ENCODE measurements at regions not wholly inside any gene's neighbourhood (a gene's known extent, or its start where the extent isn't known, plus 50 kb on each side); places are given as distances from the start of the nearest gene placed in this dataset.

DNA sequence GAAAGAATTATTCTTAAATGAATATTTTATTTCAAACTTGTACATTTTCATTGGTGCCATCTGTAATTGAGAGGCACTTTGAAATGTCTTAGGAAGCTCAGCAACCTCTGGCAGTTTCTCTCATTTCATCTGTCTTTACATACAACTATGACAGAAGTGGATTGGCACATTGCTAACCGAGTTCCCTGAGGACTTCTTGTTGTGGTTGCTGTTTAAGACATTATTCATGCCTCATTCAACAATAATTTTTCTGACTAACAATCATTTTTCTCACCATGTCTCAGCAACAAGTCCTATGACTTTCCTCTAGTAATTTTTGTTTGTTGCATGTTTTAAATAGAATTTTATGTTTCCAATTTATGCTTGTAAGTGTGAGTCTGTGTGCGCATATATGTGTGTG, 284.0 kb upstream of the CWC22 start:
- no peak overlapping the region for H3K4me3 ChIP-seq (replicated peaks; ENCODE audit: insufficient read depth, low read length)
- TF ChIP-seq GABPA (IDR thresholded peaks at IDR 0.05; ENCODE audit: low read depth) (no peak), REST (IDR thresholded peaks at IDR 0.05; ENCODE audit: insufficient replicate concordance, low read depth) (no peak), SPI1 (IDR thresholded peaks at IDR 0.05; ENCODE audit: borderline replicate concordance, low read depth) (no peak), CTCF (IDR thresholded peaks at IDR 0.05; ENCODE audit: insufficient read depth, low read length) (no peak), POLR2AphosphoS5 (IDR thresholded peaks at IDR 0.05; ENCODE audit: low read depth) (no peak)

DNA sequence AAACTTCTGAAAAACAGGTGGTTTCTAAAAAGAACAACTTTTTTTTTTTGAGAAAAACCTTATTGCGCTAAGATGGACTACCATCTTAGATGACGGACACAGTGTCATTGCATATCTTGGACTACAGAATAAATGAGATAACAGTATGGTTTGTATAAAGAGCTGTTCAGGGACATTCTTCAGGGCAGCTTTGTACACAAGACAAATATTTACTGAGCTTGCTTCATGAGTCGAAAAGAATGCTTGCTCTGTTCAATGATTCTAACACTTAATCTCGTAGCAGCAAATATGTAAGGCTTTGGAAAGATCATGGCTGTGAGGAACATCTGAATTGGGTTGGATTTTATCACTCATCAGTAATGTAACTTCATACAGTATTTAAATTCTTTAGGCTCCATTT, 282.5 kb upstream of the CWC22 start:
- Histone ChIP-seq H3K4me3 (replicated peaks; ENCODE audit: insufficient read depth, low read length) (no peak overlapping the region), H3K27ac (replicated peaks) (no peak overlapping the region), H3K27me3 (ENCODE audit: insufficient read depth, poor library complexity, severe bottlenecking) (no peaks in the 10 kb centered on the region)
- no peak for TF ChIP-seq POLR2AphosphoS5 (IDR thresholded peaks at IDR 0.05; ENCODE audit: low read depth)
- TF ChIP-seq REST (IDR thresholded peaks at IDR 0.05; ENCODE audit: insufficient replicate concordance, low read depth): no peak
- no peak for TF ChIP-seq SPI1 (IDR thresholded peaks at IDR 0.05; ENCODE audit: borderline replicate concordance, low read depth)
- TF ChIP-seq CTCF (IDR thresholded peaks at IDR 0.05; ENCODE audit: insufficient read depth, low read length): no peak
- TF ChIP-seq GABPA (IDR thresholded peaks at IDR 0.05; ENCODE audit: low read depth): no peak
- DNase-seq (ENCODE audit: low read depth in 1 of 2, low spot score in 1 of 2): no peak

More for the DNA sequence above, 284.0 kb upstream of the CWC22 start:
- no peak for DNase-seq (ENCODE audit: low read depth in 1 of 2, low spot score in 1 of 2)
- Histone ChIP-seq H3K27ac (replicated peaks) (no peak overlapping the region), H3K27me3 (ENCODE audit: insufficient read depth, poor library complexity, severe bottlenecking) (no peaks in the 10 kb centered on the region)

DNA sequence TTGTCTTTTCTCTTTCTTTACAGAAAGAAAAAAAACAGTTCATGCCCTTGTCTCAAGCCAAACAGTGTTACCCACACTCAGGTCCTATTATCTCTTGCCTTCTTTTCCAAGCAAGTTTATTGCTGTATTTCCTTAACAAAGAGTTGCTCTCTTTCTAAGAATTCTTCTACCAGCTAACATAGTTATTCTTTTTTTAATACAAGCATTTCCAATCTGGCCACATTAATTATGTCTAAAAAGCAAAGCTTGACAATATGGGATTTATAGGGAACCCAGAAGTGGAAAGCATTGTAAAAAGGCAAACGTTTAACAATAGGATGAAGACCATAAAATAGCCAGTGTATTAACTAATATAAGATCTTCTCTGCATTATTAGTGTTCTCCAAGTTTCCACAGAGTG, 272.5 kb upstream of the CWC22 start:
- H3K27ac ChIP-seq (replicated peaks): no peak overlapping the region
- TF ChIP-seq CTCF (IDR thresholded peaks at IDR 0.05; ENCODE audit: insufficient read depth, low read length) (no peak), REST (IDR thresholded peaks at IDR 0.05; ENCODE audit: insufficient replicate concordance, low read depth) (no peak), POLR2AphosphoS5 (IDR thresholded peaks at IDR 0.05; ENCODE audit: low read depth) (no peak), GABPA (IDR thresholded peaks at IDR 0.05; ENCODE audit: low read depth) (no peak), SPI1 (IDR thresholded peaks at IDR 0.05; ENCODE audit: borderline replicate concordance, low read depth) (no peak)

More for the DNA sequence above, 272.5 kb upstream of the CWC22 start:
- H3K4me3 ChIP-seq (replicated peaks; ENCODE audit: insufficient read depth, low read length): no peak overlapping the region
- no peaks in the 10 kb centered on the region for H3K27me3 ChIP-seq (ENCODE audit: insufficient read depth, poor library complexity, severe bottlenecking)
- DNase-seq (ENCODE audit: low read depth in 1 of 2, low spot score in 1 of 2): no peak
